Activated gamma-delta T cell treated with Interleukin-2 at 50 U/mL for 16 hours (primary cell): ENCODE measurements at regions not wholly inside any gene's neighbourhood (a gene's known extent, or its start where the extent isn't known, plus 50 kb on each side); places are given as distances from the start of the nearest gene placed in this dataset.

Experiments
- DNase-seq: peaks from one replicate; pipeline ENCODE4 v3.0.0-alpha.2; 2020

GRCh38 chr14:94882401-94882800, 112.5 kb upstream of the GSC start:
- DNase-seq = no peak

GRCh38 chr14:94880876-94881275, 111.0 kb upstream of the GSC start:
- DNase-seq = no peak

GRCh38 chr14:94880106-94880505, 110.2 kb upstream of the GSC start:
- no peak for DNase-seq

GRCh38 chr14:94879537-94879936, 109.6 kb upstream of the GSC start:
- DNase-seq = no peak

- no peak for DNase-seq
These were observed 106.4 kb upstream of the GSC start for GRCh38 chr14:94876306-94876705.

DNA sequence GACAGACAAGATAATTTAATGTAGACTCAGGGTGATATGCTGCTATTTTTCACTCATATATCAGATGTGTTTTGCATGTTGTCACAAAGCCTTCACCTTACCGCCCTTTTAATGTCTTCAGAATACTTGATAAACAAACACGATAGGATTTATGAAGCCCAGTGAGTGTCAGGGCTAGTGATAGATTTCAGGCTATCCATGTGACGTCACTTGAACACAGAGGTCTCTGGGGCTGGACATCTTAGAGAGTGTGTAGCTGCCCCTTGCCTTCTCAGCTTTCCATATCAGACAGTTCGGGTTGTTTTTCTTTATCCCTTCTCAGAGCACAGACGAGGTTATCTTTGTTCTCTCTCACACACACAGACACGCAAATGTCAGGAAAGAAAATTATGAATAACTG, 105.3 kb upstream of the GSC start:
- DNase-seq = no peak

- no peak for DNase-seq
These were observed 98.8 kb upstream of the GSC start for GRCh38 chr14:94868772-94869072.

GRCh38 chr14:94867946-94868771, 98.2 kb upstream of the GSC start:
- no peak for DNase-seq

- DNase-seq = no peak
These were observed 97.3 kb upstream of the GSC start for GRCh38 chr14:94867209-94867608.

GRCh38 chr14:94864387-94865195, 94.7 kb upstream of the GSC start:
- no peak for DNase-seq

DNA sequence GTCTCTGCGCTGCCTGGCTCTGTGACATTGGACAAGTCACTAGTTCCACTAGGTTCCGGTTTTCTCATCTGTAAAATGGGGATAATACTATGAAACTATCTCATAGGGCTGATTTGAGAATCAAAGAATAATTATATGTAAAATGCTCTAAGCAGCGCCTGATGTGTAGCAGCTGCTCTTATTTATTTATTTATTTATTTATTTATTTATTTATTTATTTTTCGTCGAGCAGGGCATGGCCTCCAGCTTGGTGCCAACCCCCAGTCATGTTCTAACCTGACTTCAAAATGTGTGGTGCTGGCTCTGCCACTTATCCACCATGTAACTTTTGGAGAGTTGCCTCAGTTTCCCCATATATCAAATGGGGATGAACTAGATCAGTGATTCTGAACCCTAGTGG, 93.5 kb upstream of the GSC start:
- no peak for DNase-seq

DNA sequence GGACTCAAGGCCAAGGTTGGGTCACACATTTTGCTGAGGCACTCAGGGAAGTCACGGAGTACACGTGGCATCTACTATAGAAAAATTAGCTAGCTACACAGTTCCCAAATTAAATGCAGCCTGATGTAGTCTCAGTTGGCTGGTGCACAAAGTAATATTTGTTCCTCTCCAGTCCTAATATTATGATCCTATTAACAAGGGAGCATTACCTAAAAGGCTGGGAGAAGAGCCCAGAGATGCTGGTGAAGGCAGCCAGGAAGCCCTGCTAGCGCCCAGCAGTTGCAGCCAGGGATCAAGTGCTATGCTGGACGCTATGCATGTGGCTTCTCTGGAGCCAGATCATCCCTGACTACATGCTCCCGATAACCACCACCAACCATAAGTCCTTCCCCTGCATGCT, 88.0 kb upstream of the GSC start:
- DNase-seq = no peak

- no peak for DNase-seq
These were observed 84.0 kb upstream of the GSC start for GRCh38 chr14:94853920-94854319.

DNA sequence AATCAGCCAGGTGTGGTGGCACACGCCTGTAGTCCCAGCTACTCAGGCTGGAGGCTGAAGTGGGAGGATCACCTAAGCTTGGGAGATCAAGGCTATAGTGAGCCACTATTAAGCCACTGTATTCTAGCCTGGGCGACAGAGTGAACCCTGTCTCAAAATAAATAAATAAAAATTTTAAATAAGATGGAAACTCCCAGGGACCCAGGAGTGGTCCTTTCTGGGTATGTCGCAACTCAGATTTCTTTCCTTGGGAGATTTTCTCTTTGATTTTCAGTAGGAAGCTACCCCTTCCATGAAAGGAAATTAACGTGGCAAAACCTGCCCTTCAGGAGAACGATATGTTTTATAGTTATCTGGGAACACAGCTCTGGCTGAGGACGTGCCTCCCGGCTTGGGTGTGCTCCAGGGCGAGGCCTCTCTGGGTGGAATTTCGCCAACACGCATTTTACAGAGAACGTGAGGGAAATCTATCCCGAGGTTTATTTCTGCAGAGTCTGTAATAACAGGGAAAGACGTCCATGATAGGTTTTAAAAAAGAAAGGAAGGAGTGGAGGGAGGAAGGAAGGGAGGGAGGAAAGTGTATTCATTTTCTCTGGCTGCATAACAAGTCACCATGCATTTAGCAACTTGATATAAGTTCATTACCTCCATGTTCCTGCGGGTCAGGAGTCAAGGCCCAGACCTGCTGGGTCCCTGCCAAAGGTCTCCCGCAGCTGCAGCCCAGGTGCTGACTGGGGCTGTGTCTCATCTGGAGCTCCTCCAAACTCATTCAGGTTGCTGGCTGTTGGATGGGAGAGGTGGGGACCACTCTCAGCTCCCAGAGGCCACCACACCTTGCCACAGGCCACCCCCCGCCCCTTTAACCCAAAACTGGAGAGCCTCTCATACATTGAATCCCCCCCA, 80.6 kb upstream of the GSC start:
- no peak for DNase-seq

DNA sequence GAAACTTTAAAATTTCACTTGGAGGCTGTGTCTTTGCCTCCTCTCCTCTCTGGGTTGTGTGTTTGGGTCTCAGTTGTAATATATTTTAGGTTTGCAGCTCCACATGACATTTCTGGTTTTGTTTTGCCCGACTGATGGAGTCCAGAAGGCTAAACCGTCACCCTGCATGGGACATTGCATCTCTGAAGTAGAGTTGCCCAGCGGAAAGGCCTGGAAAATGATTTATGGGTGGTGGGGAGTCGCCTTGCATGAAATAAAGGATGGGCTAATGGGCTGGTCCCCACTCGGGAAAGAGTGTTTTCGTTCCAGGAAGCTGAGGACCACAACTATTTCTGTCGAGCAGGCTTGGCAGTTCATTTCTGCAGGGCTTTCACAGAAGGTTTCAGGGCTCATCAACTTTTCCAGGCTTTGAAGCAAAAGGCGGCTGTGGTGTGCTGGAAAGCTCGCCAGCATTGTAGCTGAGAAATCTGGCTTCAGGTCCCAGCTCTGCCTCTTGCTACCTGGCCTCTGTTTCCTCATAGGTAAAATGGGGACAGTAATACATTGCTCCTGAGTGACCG, 74.8 kb upstream of the GSC start:
- no peak for DNase-seq

- DNase-seq = no peak
These were observed 70.6 kb upstream of the GSC start for GRCh38 chr14:94840467-94840866.

DNA sequence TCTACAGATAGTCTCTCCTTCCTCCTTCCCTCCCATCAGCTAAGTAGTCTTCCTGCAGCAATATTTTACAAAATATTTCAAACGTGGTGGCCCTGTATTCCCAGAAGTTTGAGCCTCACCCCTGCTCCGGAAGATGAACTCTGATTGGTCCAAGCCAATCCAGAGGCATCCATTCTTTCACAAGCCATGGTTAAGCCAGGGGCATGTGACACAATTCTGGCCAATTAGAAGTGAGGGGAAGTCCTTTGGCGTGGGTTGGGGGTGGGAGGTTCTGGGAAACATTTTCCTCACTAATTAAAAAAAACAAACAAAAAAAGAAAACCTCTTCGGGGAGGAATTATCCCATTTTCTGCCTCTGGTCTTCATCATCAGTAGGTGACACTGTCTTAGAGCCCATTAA, 69.4 kb upstream of the GSC start:
- no peak for DNase-seq

DNA sequence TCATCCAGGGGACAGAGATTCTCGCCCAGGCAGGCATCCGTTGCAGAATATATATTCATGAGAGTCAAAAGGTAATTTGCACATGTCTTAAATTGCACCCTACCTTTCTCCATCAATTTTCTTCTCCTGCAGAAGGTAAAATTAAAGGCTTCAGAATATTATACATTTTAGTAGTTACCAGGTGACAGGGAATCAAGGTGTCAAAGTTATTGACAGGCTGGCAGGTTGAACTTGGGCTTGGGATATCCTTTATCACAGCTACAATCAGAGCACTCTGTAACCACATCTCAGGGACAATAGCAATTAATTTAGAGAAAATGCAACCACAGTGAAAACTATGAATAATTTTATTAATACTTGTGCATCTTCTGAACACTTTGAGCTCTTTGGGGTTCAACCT, 66.9 kb upstream of the GSC start:
- no peak for DNase-seq

DNA sequence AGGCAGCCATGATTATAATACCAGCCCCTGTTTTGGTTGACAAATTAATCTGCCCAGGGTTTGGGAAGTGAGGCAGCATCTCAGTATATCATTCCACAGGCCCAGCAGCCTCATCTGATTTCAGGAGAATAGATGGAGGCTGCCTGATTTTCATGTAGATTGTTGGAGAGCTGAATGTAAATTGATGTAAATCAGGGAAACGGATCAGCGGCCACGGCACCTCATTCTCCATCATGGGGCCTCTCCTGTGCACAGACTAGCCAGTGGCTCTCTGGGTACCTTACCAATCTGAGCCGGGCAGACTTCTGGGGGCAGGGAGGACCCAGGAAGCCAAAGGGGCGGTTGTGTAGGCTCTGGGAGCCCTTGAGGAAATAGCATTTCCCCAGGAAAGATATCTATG, 63.7 kb upstream of the GSC start:
- DNase-seq = no peak

- DNase-seq = no peak
These were observed 61.2 kb upstream of the GSC start for GRCh38 chr14:94831085-94831484.

DNA sequence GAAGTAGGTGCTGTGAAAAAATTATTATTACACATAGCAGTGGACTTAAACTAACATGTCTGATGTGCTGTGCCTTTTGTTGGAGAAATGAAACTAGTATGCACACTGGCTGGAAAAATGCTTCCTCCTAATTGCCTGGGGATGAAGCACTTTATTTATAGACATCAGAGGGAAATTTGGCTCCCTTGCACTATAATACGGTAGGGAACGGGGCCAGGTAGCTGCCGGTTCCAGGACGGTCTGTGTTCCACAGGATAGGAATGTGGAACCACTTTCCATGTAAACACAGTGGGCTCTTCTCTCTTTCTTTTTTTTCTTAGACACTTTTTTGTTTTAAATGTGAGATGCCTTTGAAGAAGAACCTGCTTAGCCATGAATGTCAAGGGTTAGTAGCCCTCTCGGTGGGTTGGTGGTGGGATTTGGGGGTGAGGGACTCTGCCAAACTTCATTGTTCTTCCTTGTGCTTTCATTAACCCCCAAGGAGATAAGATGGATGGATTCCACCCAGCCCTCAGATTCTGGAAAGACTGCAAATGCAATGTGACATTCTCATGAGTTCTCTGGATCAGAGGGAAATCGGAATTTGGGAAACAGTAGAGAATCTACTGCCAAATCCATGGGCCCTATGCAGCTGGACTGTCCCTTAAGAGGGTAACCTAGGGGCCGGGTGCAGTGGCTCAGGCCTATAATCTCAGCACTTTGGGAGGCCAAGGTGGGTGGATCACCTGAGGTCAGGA, 58.0 kb upstream of the GSC start:
- no peak for DNase-seq

GRCh38 chr14:94826774-94827173, 56.9 kb upstream of the GSC start:
- DNase-seq = no peak
